ENCODE measurements at regions not wholly inside any gene's neighbourhood (a gene's known extent, or its start where the extent isn't known, plus 50 kb on each side); places are given as distances from the start of the nearest gene placed in this dataset.

- TF ChIP-seq SRF (IDR thresholded peaks at IDR 0.05; ENCODE audit: low read depth) = no peak
- TF ChIP-seq, protein P1, sequence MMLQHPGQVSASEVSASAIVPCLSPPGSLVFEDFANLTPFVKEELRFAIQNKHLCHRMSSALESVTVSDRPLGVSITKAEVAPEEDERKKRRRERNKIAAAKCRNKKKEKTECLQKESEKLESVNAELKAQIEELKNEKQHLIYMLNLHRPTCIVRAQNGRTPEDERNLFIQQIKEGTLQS (IDR thresholded peaks at IDR 0.05) = no peak
- no peak for TF ChIP-seq EGR1 (IDR thresholded peaks at IDR 0.05; ENCODE audit: low read depth)
- no peak for TF ChIP-seq RAD21 (IDR thresholded peaks at IDR 0.05; ENCODE audit: low read depth)
- TF ChIP-seq FOSL1 (IDR thresholded peaks at IDR 0.05; ENCODE audit: low read depth) = no peak
- TF ChIP-seq, protein P2, sequence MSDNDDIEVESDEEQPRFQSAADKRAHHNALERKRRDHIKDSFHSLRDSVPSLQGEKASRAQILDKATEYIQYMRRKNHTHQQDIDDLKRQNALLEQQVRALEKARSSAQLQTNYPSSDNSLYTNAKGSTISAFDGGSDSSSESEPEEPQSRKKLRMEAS (IDR thresholded peaks at IDR 0.05) = no peak
- no peak for TF ChIP-seq POLR2AphosphoS5 (IDR thresholded peaks at IDR 0.05; ENCODE audit: low read depth, low read length)
Observed at GRCh38 chr13:84430446-84430845, 548.2 kb upstream of the SLITRK1 start (continued).

- Histone ChIP-seq H3K4me1 (ENCODE audit: control insufficient read depth in 1 of 2, insufficient read depth in 2 of 2, low read length in 2 of 2) (no peaks in the 10 kb centered on the region), H3K79me2 (ENCODE audit: insufficient read depth, low read length) (no peaks in the 10 kb centered on the region), H3K9ac (ENCODE audit: low read length) (no peak overlapping the region), H4K20me1 (ENCODE audit: insufficient read depth) (no peaks in the 10 kb centered on the region), H3K4me3 (replicated peaks in 1 of 2; ENCODE audit: low read depth in 1 of 2, low read length in 2 of 2) (no peak overlapping the region), H3K27ac (ENCODE audit: low read depth, low read length) (no peak overlapping the region), H3K36me3 (ENCODE audit: control insufficient read depth in 1 of 2, insufficient read depth in 2 of 2, low read length in 2 of 2) (no peaks in the 10 kb centered on the region), H3K9me2 (ENCODE audit: insufficient read depth) (no peaks in the 10 kb centered on the region), H3K4me2 (ENCODE audit: low read length) (no peak overlapping the region), H2AFZ (ENCODE audit: low read depth, low read length, poor library complexity, severe bottlenecking) (no peak overlapping the region), H3K9me3 (ENCODE audit: control insufficient read depth in 1 of 2, insufficient read depth in 1 of 2, low read depth in 1 of 2, low read length in 2 of 2) (no peaks in the 10 kb centered on the region; a peak in 1 of 4 replicates), H3K27me3 (ENCODE audit: insufficient read depth, low read length) (no peaks in the 10 kb centered on the region)
- POLR2A ChIA-PET = no interaction called here
- CTCF ChIA-PET = no interaction called here
- DNase-seq (ENCODE audit: low read depth, low spot score) = no peak
- ATAC-seq = no peak
- RAD21 ChIA-PET (ENCODE audit: low non-redundant PET in 1 of 2, low total read pairs in 2 of 2, uncharacterized antibody in 2 of 2, unreplicated experiment in 2 of 2) = no interaction called here
- BruUV-seq (replicated peaks) = no TSS peak
- TF ChIP-seq, protein P1 (IDR thresholded peaks at IDR 0.05) = no peak
- TF ChIP-seq ZNF274 (IDR thresholded peaks at IDR 0.05; ENCODE audit: low read depth, low read length) = no peak
- TF ChIP-seq, protein P2 (IDR thresholded peaks at IDR 0.05) = no peak
- no peak for TF ChIP-seq ELF1 (IDR thresholded peaks at IDR 0.05; ENCODE audit: borderline replicate concordance, low read depth)
- TF ChIP-seq POLR2A (IDR thresholded peaks at IDR 0.05; ENCODE audit: borderline replicate concordance, extremely low read depth, insufficient read depth, insufficient read length) = no peak
- TF ChIP-seq SRF (IDR thresholded peaks at IDR 0.05; ENCODE audit: low read depth) = no peak
- no peak for TF ChIP-seq FOSL1 (IDR thresholded peaks at IDR 0.05; ENCODE audit: low read depth)
- no peak for TF ChIP-seq CBX3 (IDR thresholded peaks at IDR 0.05; ENCODE audit: low read depth)
- intact Hi-C loops (cut with micrococcal nuclease) = no loop called here
Observed at GRCh38 chr13:84430015-84430414, 547.7 kb upstream of the SLITRK1 start.

Data from HCT116 (cell line).